ENCODE measurements at regions not wholly inside any gene's neighbourhood (a gene's known extent, or its start where the extent isn't known, plus 50 kb on each side); places are given as distances from the start of the nearest gene placed in this dataset.

GRCh38 chr12:29844667-29845066 is 60.9 kb upstream of the TMTC1 start:
- TF ChIP-seq, protein P1, sequence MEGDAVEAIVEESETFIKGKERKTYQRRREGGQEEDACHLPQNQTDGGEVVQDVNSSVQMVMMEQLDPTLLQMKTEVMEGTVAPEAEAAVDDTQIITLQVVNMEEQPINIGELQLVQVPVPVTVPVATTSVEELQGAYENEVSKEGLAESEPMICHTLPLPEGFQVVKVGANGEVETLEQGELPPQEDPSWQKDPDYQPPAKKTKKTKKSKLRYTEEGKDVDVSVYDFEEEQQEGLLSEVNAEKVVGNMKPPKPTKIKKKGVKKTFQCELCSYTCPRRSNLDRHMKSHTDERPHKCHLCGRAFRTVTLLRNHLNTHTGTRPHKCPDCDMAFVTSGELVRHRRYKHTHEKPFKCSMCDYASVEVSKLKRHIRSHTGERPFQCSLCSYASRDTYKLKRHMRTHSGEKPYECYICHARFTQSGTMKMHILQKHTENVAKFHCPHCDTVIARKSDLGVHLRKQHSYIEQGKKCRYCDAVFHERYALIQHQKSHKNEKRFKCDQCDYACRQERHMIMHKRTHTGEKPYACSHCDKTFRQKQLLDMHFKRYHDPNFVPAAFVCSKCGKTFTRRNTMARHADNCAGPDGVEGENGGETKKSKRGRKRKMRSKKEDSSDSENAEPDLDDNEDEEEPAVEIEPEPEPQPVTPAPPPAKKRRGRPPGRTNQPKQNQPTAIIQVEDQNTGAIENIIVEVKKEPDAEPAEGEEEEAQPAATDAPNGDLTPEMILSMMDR (IDR thresholded peaks at IDR 0.05; ENCODE audit: poor library complexity), result no peak
- TF ChIP-seq EZH2phosphoT487 (IDR thresholded peaks at IDR 0.05; ENCODE audit: low read depth, severe bottlenecking, unreplicated experiment) (no peak), EZH2 (IDR thresholded peaks at IDR 0.05; ENCODE audit: borderline replicate concordance) (no peak)
